Stomach smooth muscle (tissue), 2 donors: ENCODE measurements at regions not wholly inside any gene's neighbourhood (a gene's known extent, or its start where the extent isn't known, plus 50 kb on each side); places are given as distances from the start of the nearest gene placed in this dataset.
"Not testable (repeated sequence)": the region's sequence is repeated elsewhere in the genome, so short reads cannot be mapped to it uniquely, and the experiment has no call there.

ENCODE experiments used
- H3K27ac ChIP-seq: one replicate; pipeline ENCODE4 v1.7.0; 2013; ENCODE audit warnings: mild to moderate bottlenecking, low read length, inconsistent platforms
- H3K27me3 ChIP-seq, 2 donors: one replicate each; pipeline ENCODE4 v1.7.0; 2013; ENCODE audit warnings: low read length in 2 of 2; ENCODE audit not compliant: insufficient read depth in 2 of 2, control insufficient read depth in 1 of 2
- H3K36me3 ChIP-seq, 2 donors: one replicate each; pipeline ENCODE4 v1.7.0; 2013; ENCODE audit warnings: low read length in 2 of 2; ENCODE audit not compliant: control insufficient read depth in 2 of 2, insufficient read depth in 2 of 2
- H3K4me1 ChIP-seq: one replicate; pipeline ENCODE4 v1.7.0; 2013; ENCODE audit warnings: low read length; ENCODE audit not compliant: control insufficient read depth, insufficient read depth
- H3K4me3 ChIP-seq, 2 donors: one replicate each; pipeline ENCODE4 v1.7.0; 2013; ENCODE audit warnings: low read length in 2 of 2
- H3K9ac ChIP-seq, 2 donors: one replicate each; pipeline ENCODE4 v1.7.0; 2013; ENCODE audit warnings: low read length in 2 of 2, mild to moderate bottlenecking in 1 of 2
- H3K9me3 ChIP-seq, 2 donors: one replicate each; pipeline ENCODE4 v1.7.0; 2013; ENCODE audit warnings: low read length in 2 of 2; ENCODE audit not compliant: control insufficient read depth in 2 of 2
- donor health status: healthy.
- donor health status: Pancreatic carcinoma.

DNA sequence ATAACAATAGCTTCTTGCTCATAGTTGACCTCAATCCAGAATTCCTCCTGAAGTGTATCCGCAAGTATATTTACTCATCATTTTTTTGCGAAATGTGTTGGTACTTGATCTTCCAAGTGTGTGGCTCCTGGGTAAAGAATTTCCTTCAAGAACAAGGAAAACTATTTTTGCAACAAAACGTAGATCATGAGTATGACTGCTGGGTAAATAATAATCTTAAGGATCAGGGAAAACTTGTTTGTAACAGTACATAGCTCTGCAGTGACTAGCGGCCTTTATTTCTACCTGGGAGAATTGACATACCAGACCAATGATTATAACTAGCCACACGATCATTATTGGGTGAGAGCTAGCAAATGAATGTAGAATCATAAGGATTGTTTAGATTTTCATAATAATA, 1311.7 kb downstream of the ARAP2 start:
- no peaks in the 10 kb centered on the region for H3K4me1 ChIP-seq
- no peak overlapping the region for H3K4me3 ChIP-seq
- H3K36me3 ChIP-seq: no peaks in the 10 kb centered on the region
- no peak overlapping the region for H3K9ac ChIP-seq
- no peak overlapping the region for H3K27ac ChIP-seq
- no peaks in the 10 kb centered on the region for H3K27me3 ChIP-seq
- H3K9me3 ChIP-seq: no peaks in the 10 kb centered on the region

DNA sequence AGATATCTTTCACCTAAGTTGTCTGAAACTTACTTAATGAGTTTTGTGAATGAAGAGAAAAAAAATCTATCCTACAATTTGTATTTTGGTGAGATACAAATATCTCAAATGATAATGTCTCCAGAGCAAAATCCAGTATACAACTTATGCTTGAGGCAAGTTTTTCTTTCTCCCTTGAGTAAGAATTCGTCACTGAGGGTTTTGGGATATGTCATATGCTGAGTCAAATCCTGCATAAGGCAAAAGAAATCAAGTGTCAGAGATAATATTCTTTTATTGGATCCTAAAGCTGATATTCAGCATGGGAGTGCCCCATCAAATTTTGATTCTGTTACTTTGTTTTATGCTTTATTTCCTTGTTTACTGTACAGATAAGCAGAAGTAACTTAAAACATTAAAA, 1308.6 kb downstream of the ARAP2 start:
- no peaks in the 10 kb centered on the region for H3K9me3 ChIP-seq
- no peak overlapping the region for H3K4me3 ChIP-seq
- H3K4me1 ChIP-seq: no peaks in the 10 kb centered on the region
- no peak overlapping the region for H3K9ac ChIP-seq
- no peaks in the 10 kb centered on the region for H3K36me3 ChIP-seq
- H3K27me3 ChIP-seq: no peaks in the 10 kb centered on the region
- no peak overlapping the region for H3K27ac ChIP-seq

DNA sequence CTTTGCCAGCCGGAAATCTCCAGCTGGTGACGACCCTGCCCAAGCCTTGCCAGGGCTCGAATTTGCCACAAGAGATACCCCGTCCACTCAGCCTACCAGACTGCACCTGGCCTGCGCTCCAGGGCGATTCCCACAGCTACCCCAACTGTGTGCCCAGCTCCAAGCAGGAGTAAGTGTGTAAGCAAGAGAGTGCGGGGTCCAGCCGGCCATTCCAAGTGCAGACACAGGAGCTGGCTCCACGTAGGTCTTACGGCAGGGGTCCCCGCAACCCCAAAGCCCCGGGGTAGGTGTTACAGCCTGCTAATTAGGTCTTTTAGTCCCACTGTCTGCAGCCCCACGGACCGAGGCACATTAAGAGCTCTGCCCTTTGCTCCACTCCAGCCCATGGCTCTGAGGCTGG, 1305.2 kb downstream of the ARAP2 start:
- Histone ChIP-seq H3K4me1 (no peaks in the 10 kb centered on the region), H3K9ac (no peak overlapping the region), H3K27me3 (no peaks in the 10 kb centered on the region), H3K36me3 (no peaks in the 10 kb centered on the region), H3K27ac (no peak overlapping the region), H3K4me3 (no peak overlapping the region), H3K9me3 (no peaks in the 10 kb centered on the region)

DNA sequence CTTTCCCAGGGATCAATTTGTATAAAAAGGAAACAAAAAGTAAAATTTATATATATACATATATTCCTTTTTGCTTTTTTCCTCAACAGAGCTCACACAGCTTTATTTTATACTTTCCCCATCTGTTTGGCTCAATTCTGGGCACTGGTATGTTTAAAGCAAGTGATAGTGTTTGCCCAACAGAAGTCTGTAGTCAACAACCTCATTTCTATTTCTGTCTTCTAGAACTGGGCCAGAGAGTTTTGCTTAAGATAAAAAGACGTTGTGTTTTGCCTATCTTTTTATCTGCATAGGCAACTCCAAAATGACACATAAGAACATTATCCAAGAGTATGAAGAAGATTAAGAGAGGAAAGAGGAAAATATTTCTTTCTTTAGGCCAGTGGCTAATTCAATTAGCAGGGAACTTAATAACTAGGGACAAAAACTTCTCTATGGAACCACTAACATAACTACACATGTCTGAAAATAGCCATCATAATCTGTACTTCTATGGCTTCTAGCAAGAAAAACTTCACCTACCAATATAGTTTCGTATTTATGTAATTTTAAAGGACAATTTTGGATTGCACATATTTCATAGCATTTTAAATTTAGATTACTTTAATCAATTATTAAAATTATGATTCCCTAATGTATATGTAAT, 1300.5 kb downstream of the ARAP2 start:
- H3K4me3 ChIP-seq: no peak overlapping the region
- H3K9me3 ChIP-seq: no peaks in the 10 kb centered on the region
- H3K36me3 ChIP-seq: no peaks in the 10 kb centered on the region
- H3K9ac ChIP-seq: no peak overlapping the region
- no peaks in the 10 kb centered on the region for H3K4me1 ChIP-seq
- no peak overlapping the region for H3K27ac ChIP-seq
- no peaks in the 10 kb centered on the region for H3K27me3 ChIP-seq

DNA sequence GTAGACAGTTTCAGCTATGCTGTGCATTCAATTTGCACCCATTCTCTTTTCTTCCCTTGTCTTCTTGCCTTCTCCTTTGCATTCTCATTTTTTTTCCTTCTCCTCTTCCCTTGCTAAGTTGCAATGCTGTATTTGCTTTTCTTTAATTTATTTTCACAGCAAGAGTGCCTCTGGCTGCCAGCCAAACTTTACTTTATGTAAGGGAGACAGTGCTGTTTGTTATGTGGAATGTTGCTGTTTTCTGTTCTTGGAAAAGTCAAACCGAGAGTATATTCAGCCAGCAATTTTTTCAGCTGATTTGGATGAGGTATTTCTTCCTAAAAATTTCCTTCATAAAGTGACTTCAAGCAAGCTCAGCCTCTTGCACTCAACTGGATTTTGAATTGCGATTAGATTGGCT, 1293.4 kb downstream of the ARAP2 start:
- H3K9me3 ChIP-seq: peaks cover 0 to 4% of the 10 kb centered on the region in 2 donors
- H3K9ac ChIP-seq: no peak overlapping the region
- no peak overlapping the region for H3K27ac ChIP-seq
- no peaks in the 10 kb centered on the region for H3K36me3 ChIP-seq
- H3K4me1 ChIP-seq: no peaks in the 10 kb centered on the region
- H3K4me3 ChIP-seq: no peak overlapping the region
- no peaks in the 10 kb centered on the region for H3K27me3 ChIP-seq

- Histone ChIP-seq H3K4me1 (no peaks in the 10 kb centered on the region), H3K4me3 (no peak overlapping the region), H3K36me3 (no peaks in the 10 kb centered on the region)
These were observed 1291.0 kb downstream of the ARAP2 start for GRCh38 chr4:34953145-34953799.

DNA sequence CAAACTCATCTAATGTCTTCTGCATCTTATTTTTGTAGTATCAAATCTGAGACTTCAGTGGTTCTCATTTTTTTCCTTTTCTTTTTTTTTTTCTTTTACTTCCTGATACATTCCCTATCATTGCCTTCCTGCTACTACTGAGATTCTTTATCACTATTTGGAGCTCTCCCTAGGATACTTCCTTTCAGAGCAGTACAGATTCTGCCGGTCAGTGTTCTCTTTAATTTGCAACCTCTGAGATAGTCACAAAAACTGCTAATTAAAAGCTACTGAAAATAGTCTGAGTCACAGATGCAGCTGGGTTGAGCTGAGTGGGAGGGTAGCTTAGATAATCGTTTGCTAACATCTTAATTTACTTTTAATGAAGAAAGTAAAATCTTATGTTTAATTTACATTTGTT, 1279.7 kb downstream of the ARAP2 start:
- Histone ChIP-seq H3K4me3 (no peak overlapping the region), H3K4me1 (no peaks in the 10 kb centered on the region), H3K36me3 (no peaks in the 10 kb centered on the region), H3K27ac (no peak overlapping the region), H3K9me3 (no peaks in the 10 kb centered on the region), H3K27me3 (no peaks in the 10 kb centered on the region), H3K9ac (no peak overlapping the region)

More at GRCh38 chr4:34953145-34953799, 1291.0 kb downstream of the ARAP2 start:
- Histone ChIP-seq H3K9ac (no peak overlapping the region), H3K27me3 (no peaks in the 10 kb centered on the region), H3K9me3 (peaks cover 0 to 4% of the 10 kb centered on the region in 2 donors), H3K27ac (no peak overlapping the region)

DNA sequence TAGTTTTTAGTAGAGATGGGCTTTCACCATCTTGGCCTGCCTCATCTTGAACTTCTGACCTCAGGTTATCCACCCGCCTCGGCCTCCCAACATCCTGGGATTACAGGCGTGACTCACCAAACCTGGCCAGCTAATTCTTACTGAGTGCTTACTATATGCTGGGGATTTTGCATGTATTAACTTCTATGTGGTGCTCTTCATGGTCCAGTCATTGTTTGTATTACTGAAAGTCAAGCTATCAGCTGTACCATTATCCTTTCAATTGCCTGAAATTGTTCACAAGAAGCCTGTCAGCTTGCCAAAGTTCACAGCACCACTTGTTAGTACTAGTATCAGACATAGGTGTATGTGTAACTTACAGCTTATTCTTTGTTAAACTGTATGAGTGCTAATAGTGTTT, 1272.1 kb downstream of the ARAP2 start:
- Histone ChIP-seq H3K27me3 (no peaks in the 10 kb centered on the region), H3K27ac (no peak overlapping the region), H3K4me3 (no peak overlapping the region), H3K36me3 (no peaks in the 10 kb centered on the region), H3K9me3 (no peaks in the 10 kb centered on the region), H3K4me1 (no peaks in the 10 kb centered on the region), H3K9ac (no peak overlapping the region)

DNA sequence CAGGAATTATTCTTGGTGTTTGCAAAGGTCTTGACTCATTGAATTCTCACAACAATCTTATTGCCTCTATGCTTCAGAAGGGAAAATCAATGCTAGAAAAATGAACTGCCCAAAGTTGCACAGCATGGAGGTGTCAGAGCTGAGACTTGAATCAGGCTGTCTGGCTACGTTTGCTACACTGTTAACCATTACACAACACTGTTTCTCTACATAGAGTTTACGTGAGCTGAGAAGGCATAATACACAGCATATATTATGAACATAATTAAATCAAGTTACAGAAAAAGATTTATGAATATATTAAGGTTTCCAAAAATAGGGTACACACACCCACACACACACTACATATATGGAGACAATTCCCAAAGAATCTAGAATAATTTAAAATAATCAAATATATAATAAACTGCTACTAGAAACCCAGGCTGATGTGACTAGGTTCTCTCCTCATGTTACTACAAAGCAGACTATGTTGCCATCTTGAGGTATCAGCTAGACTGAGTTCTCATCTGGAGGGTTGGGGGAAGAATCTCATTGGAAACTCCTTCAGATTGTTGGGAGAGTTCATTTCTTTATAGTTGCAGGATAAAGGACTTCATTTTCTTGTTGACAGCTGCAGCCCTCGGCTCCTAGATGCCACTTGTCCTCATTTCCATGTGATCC, 1270.5 kb downstream of the ARAP2 start:
- H3K4me3 ChIP-seq: no peak overlapping the region
- H3K27ac ChIP-seq: no peak overlapping the region
- no peaks in the 10 kb centered on the region for H3K27me3 ChIP-seq
- H3K9ac ChIP-seq: no peak overlapping the region
- H3K4me1 ChIP-seq: no peaks in the 10 kb centered on the region
- no peaks in the 10 kb centered on the region for H3K9me3 ChIP-seq
- H3K36me3 ChIP-seq: no peaks in the 10 kb centered on the region

DNA sequence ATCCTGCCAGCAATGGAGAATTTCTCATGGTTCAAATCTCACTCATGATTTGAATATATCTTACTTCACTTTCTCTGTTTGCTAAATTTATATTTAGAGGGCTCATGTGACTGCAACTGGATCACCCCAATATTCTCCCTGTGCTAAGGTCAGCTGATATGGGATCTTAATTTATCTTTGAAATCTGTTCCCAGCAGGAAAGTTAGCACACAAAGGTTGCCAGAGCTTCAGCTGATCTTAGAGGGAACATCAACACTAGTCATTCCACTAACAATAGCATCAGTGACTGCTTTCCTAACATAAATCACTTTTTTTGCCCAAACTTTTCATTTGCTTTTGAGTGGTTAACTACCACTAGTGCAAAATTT, 1270.0 kb downstream of the ARAP2 start:
- Histone ChIP-seq H3K4me1 (no peaks in the 10 kb centered on the region), H3K36me3 (no peaks in the 10 kb centered on the region), H3K9ac (no peak overlapping the region), H3K4me3 (no peak overlapping the region), H3K27ac (no peak overlapping the region), H3K9me3 (no peaks in the 10 kb centered on the region), H3K27me3 (no peaks in the 10 kb centered on the region)

DNA sequence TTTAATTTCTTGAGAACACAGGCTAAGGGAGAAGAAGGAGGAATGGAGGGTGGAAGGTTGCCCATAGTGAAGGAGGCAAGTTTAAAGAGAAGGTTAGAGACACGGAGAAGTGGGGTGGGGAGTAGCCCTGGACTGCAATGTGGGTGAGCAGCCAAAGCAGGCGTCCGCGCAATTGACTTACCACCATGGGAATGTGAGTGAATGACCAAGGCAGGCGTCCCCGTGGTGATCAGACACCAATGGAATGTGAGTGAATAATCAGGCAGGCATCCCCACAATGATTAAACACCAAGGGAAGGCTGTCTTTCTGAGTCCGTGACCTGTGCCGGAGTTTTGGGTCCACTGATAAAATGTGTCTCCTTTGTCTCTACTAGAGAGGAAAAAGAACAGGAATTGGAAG, 1223.1 kb downstream of the ARAP2 start:
- H3K4me1 ChIP-seq, H3K27me3 ChIP-seq, H3K27ac ChIP-seq, H3K36me3 ChIP-seq, H3K4me3 ChIP-seq, H3K9ac ChIP-seq, H3K9me3 ChIP-seq: not testable (repeated sequence)
